A549 (cell line): ENCODE measurements at regions not wholly inside any gene's neighbourhood (a gene's known extent, or its start where the extent isn't known, plus 50 kb on each side); places are given as distances from the start of the nearest gene placed in this dataset.

Experiments used
- JUNB ChIP-seq: fragments of >200 bp; sonication (Bioruptor Twin); formaldehyde crosslinking; IDR thresholded peaks from 2 replicates; pipeline ENCODE4 v1.6.1; 2016
- POLR2A ChIP-seq: IDR thresholded peaks from 2 replicates; pipeline ENCODE4 v1.6.1; 2012; ENCODE audit warnings: mild to moderate bottlenecking, low read length
- RFX5 ChIP-seq: fragments of 450-650 bp; IDR thresholded peaks from 2 replicates; pipeline ENCODE4 v1.7.1; 2014; ENCODE audit warnings: antibody characterized with exemption, mild to moderate bottlenecking, moderate library complexity
- TF ChIP-seq, protein P1 (sequence below): fragments of 200-600 bp; sonication (generic); IDR thresholded peaks from 2 replicates; pipeline ENCODE4 v1.6.1; 2016; ENCODE audit warnings: antibody characterized with exemption, mild to moderate bottlenecking, moderate library complexity
- TF ChIP-seq, protein P2 (sequence below): fragments of >200 bp; sonication (Bioruptor Twin); formaldehyde crosslinking; IDR thresholded peaks from 3 replicates; pipeline ENCODE4 v1.5.1; 2016

DNA sequence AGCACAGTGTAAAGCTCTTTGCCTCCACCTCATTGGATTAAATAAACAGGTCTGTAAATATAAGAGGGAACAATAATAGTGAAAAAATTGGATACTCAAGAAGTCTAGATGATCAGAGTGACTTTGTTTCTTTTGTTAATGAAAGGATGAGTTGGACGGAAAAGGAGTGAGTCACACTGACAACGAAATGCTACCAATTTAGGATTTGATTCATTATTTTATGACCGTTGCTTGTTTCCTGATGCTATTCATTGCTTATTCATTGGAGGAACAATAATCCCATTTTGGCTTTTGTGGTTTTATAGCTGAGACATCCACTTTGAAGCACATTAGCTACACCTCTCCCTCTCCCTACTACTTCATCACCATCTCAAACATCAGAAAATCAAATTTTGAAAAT lies 74.4 kb upstream of the DYNLT3 start:
- TF ChIP-seq, protein P1, sequence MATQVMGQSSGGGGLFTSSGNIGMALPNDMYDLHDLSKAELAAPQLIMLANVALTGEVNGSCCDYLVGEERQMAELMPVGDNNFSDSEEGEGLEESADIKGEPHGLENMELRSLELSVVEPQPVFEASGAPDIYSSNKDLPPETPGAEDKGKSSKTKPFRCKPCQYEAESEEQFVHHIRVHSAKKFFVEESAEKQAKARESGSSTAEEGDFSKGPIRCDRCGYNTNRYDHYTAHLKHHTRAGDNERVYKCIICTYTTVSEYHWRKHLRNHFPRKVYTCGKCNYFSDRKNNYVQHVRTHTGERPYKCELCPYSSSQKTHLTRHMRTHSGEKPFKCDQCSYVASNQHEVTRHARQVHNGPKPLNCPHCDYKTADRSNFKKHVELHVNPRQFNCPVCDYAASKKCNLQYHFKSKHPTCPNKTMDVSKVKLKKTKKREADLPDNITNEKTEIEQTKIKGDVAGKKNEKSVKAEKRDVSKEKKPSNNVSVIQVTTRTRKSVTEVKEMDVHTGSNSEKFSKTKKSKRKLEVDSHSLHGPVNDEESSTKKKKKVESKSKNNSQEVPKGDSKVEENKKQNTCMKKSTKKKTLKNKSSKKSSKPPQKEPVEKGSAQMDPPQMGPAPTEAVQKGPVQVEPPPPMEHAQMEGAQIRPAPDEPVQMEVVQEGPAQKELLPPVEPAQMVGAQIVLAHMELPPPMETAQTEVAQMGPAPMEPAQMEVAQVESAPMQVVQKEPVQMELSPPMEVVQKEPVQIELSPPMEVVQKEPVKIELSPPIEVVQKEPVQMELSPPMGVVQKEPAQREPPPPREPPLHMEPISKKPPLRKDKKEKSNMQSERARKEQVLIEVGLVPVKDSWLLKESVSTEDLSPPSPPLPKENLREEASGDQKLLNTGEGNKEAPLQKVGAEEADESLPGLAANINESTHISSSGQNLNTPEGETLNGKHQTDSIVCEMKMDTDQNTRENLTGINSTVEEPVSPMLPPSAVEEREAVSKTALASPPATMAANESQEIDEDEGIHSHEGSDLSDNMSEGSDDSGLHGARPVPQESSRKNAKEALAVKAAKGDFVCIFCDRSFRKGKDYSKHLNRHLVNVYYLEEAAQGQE: no peak
- TF ChIP-seq, protein P2, sequence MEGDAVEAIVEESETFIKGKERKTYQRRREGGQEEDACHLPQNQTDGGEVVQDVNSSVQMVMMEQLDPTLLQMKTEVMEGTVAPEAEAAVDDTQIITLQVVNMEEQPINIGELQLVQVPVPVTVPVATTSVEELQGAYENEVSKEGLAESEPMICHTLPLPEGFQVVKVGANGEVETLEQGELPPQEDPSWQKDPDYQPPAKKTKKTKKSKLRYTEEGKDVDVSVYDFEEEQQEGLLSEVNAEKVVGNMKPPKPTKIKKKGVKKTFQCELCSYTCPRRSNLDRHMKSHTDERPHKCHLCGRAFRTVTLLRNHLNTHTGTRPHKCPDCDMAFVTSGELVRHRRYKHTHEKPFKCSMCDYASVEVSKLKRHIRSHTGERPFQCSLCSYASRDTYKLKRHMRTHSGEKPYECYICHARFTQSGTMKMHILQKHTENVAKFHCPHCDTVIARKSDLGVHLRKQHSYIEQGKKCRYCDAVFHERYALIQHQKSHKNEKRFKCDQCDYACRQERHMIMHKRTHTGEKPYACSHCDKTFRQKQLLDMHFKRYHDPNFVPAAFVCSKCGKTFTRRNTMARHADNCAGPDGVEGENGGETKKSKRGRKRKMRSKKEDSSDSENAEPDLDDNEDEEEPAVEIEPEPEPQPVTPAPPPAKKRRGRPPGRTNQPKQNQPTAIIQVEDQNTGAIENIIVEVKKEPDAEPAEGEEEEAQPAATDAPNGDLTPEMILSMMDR: no peak
- TF ChIP-seq JUNB (no peak), RFX5 (no peak), POLR2A (no peak)
